Anterior cingulate cortex (tissue), 58 donors: ENCODE measurements at regions not wholly inside any gene's neighbourhood (a gene's known extent, or its start where the extent isn't known, plus 50 kb on each side); places are given as distances from the start of the nearest gene placed in this dataset.

Experiments
- DNase-seq, 58 donors: peaks; one replicate each; lab custom pipeline; 2025; lab: John Stamatoyannopoulos, UW

DNA sequence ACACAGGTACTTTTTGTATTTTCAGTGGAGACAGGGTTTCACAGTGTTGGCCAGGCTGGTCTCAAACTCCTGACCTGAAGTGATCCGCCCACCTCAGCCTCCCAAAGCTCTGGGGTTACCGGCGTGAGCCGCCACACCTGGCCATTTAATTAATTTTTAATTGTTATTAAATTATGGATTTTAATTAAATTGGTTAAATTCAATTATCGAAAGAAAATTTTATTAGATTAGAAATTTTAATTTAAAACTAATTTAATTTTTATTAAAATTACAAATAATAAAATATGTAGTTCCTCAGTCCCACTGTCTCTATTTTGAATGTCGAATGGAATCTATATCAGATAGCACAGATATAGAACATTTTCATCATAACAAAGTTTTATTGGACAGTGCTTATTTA lies 416.5 kb downstream of the GABRG2 start:
- no peak for DNase-seq

DNA sequence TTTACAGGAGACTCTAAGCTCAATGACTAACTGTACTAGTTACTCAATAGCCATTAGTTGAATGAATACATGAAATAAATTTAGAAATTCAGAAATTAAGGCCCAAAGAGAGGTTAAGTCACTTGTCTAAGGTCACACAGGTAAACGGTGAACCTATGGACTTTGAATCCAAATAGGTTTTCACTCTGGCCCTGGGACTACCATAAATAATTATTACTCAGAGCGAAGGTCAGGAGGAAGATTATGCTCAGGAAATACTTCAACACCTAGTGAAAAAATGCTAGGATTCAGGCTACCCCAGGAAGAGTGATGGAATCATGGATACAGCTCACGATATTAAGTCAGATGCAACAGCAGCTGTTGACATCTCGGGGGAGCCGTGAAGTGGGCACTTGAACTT lies 417.4 kb downstream of the GABRG2 start:
- no peak for DNase-seq

DNA sequence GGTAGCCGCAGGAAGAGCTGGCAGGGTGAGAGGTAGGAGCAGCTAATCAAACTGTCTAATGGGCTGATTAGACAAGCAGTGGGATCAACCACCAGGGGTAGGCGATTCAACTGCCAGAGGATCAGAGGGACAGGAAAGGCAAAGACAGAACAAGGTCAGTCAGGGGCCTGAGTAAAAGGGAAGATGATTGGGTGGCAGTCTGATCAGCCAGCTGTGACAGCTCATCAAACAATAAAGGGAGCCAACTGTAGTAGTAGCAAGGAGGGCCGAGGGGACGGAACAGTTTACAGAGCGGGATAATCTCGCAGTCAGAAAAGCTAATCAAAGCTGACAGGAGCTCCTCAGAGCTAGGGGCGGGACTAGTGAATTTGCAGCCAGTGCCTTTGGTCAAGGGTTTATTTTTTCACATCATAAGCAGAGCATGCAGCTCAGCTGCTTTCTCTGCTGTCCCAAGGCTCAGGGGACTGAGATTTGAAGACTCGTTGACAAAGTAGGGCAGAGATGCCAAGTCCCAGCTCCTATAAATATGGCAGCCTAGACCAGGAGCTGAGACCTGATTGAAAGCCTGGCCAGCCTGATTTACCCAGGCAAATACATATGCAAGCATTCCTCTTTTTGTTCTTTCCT lies 418.2 kb downstream of the GABRG2 start:
- DNase-seq: no peak

DNA sequence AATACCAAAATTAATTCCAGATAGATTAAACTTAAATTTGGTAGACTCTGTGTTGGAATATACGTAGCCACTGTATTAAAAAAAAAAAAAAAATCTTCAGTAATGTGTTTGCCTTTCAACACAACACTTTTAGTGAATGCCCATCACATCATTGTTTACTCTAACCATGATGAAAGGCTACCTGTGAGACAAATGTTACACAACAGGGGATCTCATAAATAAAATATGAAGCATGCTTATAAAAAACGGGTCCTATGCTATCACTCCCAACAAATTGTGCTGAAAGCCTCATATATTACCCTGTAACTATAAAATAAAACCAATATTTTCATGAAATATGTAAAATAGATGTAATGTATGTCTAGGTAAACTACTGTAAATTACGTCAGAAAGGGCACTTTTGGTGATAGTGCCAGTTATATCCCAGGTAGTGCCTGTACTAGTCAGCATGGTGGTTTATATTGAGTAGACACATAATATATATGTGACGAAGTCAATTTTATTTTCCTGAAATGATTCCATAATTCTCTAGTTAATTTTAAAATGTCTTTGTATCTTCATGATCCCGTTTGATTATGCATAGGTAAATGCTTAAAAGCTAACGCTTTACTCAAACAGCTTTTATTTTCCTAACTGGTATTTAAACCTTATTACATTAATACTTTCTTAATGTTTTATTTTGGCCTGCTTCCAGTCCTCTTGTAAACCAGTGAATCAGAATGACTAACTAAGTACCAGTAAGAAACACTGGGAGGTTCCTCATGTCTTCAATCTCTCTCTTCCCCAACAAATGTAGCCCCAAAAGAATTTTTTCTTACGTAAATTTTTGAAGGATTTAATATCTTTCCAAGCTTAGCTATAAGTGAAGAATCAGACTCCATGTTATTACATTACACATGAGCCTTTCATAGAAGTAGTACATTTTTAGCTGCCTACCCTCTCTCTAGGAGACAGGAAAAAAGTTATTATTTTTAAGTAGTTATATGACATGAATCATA lies 420.3 kb downstream of the GABRG2 start:
- no peak for DNase-seq

DNA sequence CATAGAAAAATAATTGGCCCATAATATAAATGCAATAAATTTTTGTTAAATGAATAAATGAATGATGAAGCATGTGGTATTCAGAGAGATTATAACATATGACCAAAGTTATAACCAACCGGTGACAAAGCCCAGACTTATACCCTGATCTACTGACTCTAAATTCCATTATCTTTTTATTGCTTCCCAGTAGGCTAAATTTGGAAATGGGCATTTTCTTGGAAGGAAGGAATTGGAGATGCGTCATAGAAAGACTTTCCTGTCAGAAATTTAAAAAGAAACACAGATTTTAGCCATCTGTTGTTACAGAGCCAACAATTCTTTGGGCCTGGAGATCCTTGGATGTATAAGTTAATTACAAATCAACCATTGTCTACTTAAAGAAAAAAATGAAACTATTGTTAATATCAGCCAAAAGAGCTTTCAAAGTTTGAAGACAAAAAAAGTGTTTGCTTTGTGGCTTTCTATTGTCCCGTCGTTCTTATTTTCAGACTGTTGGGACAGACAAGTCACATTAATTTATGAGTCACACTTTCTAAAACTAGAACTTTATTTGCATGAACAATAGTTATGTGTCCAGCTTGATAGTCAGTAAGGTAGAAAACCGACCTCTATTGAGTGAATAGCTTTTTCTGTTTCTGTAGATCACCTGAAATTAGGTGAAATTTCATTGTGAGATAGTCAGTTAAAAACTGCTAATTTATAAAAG lies 428.7 kb downstream of the GABRG2 start:
- no peak for DNase-seq

DNA sequence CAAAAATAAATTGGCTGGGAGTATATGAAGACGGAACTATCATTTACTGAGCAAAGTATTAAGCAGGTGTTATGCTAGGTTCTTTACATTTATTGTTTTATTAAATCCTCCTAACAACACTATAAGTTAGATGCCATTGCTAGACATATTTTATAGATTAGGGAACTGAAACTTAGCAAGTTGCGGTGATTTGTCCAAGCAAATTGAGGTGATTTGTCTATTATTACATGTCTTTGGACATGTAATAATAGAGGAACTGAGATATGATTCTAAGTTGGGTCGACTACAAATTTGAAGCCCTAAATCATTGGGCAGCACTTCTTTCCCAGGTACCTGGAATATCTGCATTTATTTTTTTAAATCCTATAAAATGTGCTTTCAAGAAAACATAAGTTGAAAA lies 429.9 kb downstream of the GABRG2 start:
- no peak for DNase-seq

DNA sequence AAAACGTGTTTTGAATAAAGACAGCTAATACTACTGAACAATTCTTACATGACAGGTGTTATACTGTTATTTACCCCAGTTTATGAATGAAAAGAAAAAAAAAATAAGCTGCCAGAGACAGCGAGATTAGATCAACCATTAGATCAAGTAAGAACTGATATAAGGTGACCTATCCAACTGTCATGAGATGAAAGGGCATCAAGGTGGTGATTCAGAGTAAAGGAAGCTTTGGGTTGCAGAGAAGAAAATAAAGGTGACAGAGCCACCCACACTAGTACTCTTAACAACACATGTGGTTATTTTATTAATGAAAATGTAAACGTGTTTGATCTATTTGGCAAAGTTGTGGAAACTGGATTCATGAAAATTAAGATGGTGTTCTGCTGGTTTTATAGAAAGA lies 435.2 kb downstream of the GABRG2 start:
- no peak for DNase-seq

DNA sequence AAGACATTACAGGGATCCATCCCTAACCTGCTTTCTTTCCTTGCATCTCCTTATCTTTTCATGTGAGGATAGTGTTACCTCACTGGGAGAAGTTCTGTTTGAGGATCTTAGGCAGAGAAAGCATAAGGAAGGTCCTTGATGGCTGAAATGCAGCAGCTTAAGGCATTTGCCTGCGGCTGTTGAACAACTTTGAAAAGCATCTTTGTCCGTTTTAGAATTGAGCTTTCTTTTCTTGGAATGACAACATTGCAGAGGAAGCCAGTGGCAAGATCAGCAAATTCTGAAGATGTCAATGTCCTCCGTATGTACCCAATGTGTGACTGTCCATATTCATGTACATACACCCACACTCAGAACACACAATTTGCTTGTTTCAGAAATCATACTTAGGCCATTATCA lies 436.2 kb downstream of the GABRG2 start:
- DNase-seq: no peak

DNA sequence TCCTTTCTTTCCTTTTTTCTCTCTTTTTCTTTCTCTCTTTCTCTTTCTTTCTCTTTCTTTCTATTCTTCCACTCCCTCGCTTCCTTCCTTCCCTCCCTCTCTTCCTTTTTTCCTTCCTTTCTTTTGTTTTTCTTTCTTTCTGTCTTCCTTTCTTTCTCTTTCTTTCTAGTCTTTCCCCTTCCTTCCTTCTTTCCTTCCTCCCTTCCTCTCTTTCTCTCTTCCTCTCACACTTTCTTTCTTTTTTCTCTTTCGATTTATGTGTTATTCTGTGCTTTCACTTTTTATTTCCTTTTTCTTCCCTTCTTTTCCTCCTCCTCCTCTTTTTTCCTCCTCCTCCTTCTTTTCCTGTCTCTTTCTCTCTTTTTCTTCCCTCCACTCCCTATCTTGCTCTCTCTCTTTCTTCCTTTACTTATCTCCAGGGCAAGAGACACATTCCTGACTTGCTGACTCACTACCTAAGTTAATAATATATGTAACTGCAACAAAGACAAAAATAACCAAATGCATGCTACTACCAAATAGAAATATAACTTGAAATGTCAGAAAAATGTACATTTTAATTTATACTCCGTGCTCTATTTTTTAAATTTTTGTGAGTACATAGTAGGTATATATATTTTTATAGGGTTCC lies 445.5 kb downstream of the GABRG2 start:
- DNase-seq: no peak

DNA sequence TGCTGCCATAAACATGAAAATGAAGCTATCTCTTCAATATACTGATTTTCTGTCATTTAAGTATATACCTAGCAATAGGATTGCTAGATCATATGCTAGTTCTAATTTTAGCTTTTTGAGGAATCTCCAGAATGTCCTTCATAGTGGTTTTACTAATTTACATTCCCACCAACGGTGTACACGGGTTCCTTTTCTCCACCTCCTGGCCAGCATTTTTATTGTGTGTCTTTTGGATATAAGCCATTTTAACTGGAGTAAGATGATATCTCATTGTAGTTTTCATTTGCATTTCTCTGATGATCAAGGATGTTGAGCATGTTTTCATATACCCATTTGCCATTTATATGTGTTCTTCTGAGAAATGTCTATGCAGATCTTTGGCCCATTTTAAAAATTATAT lies 446.5 kb downstream of the GABRG2 start:
- no peak for DNase-seq

DNA sequence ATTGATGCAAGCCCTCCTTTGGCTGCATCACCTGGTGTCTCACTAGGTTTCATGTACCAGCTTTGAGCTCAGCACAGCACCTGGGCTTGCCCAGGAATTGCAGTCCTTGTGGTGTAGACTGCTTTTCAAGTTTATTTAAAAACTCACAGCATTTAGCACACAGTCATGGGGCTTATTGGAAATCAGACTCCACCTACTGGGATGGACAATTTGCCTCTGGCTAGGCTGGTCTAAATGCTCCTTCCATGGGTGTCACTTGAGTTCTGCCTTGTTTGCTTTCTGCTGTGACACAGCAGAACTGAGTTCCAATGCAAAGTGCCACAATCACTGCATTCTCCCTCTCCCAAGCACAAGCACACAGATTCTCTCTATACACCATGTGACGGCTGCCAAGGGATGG lies 453.3 kb downstream of the GABRG2 start:
- no peak for DNase-seq

DNA sequence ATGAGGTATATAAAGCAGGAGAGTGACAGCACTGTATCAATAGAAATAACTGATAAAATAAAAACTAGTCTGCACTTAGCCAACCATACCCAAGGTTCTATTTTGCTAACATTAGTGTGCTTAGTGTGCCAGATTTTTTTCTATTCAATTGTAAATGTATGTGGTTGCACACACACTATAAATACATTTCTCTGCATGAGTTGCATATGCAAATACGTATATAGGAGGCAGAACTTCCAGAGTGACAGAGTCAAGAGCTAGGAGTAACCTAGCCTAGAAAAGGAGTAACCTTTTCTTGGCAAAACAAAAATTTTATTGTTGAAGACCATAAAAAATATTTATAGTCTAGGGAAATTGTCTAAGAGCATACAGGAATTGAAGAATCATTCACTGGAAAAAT lies 461.6 kb downstream of the GABRG2 start:
- no peak for DNase-seq

DNA sequence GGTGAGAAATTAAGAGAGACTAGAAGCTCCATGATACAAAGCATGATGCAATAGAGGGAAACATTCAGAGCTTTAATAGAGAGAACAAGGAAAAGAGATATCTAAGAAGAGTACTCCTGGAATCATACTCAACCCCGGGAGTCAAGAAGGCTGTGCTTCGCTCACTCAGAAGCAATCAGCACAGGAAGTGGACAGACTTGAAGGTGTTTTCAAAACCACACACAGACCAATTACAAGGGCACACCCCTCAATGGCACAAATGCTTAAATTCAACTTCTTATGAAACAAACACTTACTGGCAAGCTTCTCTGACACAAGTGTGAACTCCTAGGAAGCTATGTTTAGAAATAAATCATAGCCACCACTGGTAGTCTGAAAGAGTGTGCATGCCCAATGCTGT lies 462.3 kb downstream of the GABRG2 start:
- DNase-seq: no peak

DNA sequence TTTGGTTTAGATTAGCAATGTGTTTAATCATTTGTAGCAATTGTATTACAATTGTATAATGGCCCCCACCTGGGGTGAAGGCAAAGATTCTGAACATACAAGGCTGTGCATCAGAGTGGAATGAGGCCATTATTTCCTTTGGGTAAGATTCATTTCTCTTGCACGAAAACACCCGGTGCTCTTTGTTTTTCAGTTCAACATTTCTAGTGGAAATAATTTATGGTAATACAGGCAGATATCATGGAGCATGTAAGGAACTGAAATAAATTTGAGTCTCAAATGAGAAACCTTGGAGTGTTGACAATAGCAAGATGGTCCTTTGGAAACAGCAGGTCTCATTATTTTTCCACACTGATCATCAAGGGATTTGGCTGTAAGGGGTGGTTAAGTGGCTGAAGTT lies 475.9 kb downstream of the GABRG2 start:
- no peak for DNase-seq

DNA sequence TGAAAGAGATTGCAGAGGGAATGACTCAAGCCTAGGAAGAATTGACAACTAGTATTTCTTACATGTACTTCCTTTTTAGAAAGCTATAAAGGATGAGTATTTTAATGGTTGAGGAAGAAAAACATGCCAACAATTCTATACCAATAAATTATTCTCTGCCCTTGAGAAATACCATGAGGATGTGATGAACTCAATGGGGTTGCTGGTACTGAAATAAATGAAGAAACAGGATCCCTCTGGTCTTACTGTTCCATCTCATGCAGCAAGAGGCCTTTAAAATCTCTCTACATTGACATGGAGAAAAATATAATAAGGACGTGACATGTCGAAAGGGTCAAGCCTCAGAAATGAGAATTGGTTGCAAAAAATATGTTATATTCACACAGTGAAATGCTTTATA lies 477.3 kb downstream of the GABRG2 start:
- no peak for DNase-seq

DNA sequence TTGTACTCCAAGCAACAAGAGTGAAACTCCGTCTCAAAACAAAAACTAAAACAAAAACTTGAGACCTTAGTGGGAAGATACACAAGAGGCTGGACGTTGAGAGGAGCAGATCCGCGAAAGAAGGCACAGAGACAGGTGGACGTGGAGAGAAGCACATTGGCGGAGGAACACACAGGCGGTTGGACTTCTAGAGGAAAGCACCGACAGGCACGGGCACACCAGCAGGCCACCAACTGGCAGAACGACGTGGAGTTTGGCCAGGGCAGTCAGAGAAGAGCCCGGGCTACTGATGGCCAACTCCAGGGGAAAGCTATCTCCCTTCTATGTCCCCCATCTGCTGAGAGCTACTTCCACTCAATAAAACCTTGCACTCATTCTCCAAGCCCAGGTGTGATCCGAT lies 482.7 kb downstream of the GABRG2 start:
- no peak for DNase-seq

DNA sequence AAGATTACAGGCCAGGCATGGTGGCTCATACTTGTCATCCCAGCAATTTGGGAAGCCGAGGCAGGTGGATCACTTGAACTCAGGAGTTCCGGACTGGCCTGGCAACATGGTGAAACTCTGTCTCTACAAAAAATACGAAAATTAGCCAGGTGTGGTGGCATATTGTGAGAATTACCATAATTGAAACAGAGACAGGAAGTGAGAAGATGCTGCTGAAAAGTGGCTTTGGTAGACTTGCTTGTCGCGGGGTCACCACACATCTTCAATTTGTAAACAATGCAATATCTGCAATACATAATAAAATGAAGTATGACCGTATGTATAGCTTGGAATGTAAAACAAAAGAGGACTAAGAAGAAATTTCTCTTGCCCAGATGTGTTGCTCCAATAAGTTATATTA lies 490.5 kb downstream of the GABRG2 start:
- DNase-seq: no peak

DNA sequence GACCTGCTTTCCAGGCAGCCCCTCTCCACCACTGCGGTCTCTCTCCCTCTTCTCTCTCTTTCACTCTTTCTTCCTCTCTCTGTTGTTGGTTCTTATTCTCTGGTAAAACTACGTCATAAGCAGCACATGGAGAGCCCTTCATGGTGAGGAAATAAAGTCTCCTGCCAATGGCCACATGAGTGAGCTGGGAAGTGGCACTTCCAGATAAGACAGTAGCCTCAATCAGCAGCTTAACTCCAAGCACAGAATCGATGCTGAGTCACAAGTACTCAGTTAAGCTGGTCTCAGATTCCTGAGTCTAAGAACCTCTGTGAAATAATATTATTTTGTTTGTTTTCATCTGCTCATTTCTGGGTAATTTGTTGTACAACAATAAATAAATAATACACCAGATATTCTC lies 500.1 kb downstream of the GABRG2 start:
- DNase-seq: no peak

DNA sequence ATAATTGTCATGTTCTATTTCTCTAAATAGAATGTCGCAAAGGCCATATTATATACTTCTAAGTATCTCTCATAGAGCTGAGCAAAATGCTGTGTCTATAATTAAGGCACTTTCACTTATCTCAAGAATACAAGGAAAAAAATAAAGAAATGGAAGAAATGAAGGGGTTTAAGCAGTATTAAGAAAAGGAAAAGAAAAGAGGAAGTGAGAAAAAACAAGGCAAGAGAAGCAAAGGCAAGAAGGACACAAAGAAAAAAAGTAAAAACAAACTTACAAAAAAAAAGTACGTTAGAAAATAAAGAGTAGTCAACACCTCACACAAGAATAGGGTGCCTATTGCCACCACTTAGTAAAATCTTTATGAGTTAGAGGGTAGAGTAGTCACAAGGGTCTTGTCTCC lies 506.2 kb downstream of the GABRG2 start:
- DNase-seq: no peak

DNA sequence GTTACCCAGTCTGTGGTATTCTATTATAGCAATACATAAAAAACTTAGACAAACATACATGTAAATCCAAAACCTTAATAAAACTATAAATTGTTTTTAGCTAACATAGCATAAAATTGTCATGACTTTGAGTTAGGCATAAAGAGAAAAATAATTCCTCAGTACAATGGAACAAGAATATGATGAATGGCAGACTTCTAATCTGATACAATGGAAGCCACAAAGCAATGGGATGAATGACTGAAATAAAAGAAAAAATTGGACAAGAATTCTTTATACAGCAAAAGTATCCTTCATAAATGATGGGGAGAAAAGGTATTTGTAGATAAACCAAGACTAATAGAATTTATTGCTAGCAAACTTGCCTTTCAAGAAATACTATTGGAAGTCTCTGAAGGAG lies 524.2 kb downstream of the GABRG2 start:
- DNase-seq: no peak

DNA sequence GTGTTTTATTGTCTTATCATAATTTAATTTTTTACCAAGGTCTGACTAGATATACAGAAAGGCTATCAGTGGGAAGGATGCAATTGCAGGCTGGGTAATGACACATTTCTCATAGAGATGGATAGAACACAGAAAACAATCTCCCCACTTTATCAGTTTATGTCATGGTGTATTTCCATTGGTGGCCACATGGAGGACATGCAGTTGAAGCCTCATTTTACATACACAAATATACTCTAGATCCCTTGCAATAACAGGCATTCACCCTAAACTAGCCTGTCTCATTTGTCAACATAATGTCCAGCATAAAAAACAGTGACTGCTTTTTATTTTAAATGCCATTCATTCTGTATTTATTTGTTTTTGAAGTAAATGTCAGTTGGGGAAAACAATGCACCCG lies 526.3 kb downstream of the GABRG2 start:
- DNase-seq: no peak
